ENCODE measurements at regions not wholly inside any gene's neighbourhood (a gene's known extent, or its start where the extent isn't known, plus 50 kb on each side); places are given as distances from the start of the nearest gene placed in this dataset.

GRCh38 chr4:33052241-33052640 lies 2332.1 kb downstream of the PCDH7 start:
- H3K9me3 ChIP-seq (ENCODE audit: control insufficient read depth, low read length): no peaks in the 10 kb centered on the region
- no peaks in the 10 kb centered on the region for H3K27me3 ChIP-seq (ENCODE audit: control insufficient read depth, insufficient read depth, low read length)
- H3K4me1 ChIP-seq: no peaks in the 10 kb centered on the region
- no peak overlapping the region for H3K4me3 ChIP-seq (ENCODE audit: low read depth, low read length)
- H3K4me2 ChIP-seq (ENCODE audit: low read length): no peak overlapping the region
- no peak overlapping the region for H3K9ac ChIP-seq
- no peak overlapping the region for H3K27ac ChIP-seq
- H2AFZ ChIP-seq: no peak overlapping the region
- no peak for TF ChIP-seq CTCF (IDR thresholded peaks at IDR 0.05)
- no peaks in the 10 kb centered on the region for H3K79me2 ChIP-seq
- no peaks in the 10 kb centered on the region for H3K36me3 ChIP-seq (ENCODE audit: control insufficient read depth, insufficient read depth, low read length)

GRCh38 chr4:33054161-33054560 lies 2334.0 kb downstream of the PCDH7 start:
- no peak overlapping the region for H3K4me2 ChIP-seq (ENCODE audit: low read length)
- H3K36me3 ChIP-seq (ENCODE audit: control insufficient read depth, insufficient read depth, low read length): no peaks in the 10 kb centered on the region
- no peak overlapping the region for H3K9ac ChIP-seq
- no peaks in the 10 kb centered on the region for H3K4me1 ChIP-seq
- no peak for TF ChIP-seq CTCF (IDR thresholded peaks at IDR 0.05)
- no peak overlapping the region for H3K27ac ChIP-seq
- no peak overlapping the region for H3K4me3 ChIP-seq (ENCODE audit: low read depth, low read length)
- H3K27me3 ChIP-seq (ENCODE audit: control insufficient read depth, insufficient read depth, low read length): no peaks in the 10 kb centered on the region
- H3K9me3 ChIP-seq (ENCODE audit: control insufficient read depth, low read length): no peaks in the 10 kb centered on the region
- no peak overlapping the region for H2AFZ ChIP-seq
- H3K79me2 ChIP-seq: no peaks in the 10 kb centered on the region

- no peak for TF ChIP-seq CTCF (IDR thresholded peaks at IDR 0.05)
- no peaks in the 10 kb centered on the region for H3K9me3 ChIP-seq (ENCODE audit: control insufficient read depth, low read length)
- no peaks in the 10 kb centered on the region for H3K27me3 ChIP-seq (ENCODE audit: control insufficient read depth, insufficient read depth, low read length)
- H3K9ac ChIP-seq: no peak overlapping the region
- H3K4me1 ChIP-seq: no peaks in the 10 kb centered on the region
- no peaks in the 10 kb centered on the region for H3K36me3 ChIP-seq (ENCODE audit: control insufficient read depth, insufficient read depth, low read length)
- H3K4me2 ChIP-seq (ENCODE audit: low read length): no peak overlapping the region
- H2AFZ ChIP-seq: no peak overlapping the region
- no peak overlapping the region for H3K4me3 ChIP-seq (ENCODE audit: low read depth, low read length)
- H3K79me2 ChIP-seq: no peaks in the 10 kb centered on the region
- H3K27ac ChIP-seq: no peak overlapping the region
These were observed 2334.6 kb downstream of the PCDH7 start for GRCh38 chr4:33054656-33055196.

- Histone ChIP-seq H3K4me1 (no peaks in the 10 kb centered on the region), H3K4me3 (ENCODE audit: low read depth, low read length) (no peak overlapping the region), H3K9ac (no peak overlapping the region), H3K27ac (no peak overlapping the region), H3K36me3 (ENCODE audit: control insufficient read depth, insufficient read depth, low read length) (no peaks in the 10 kb centered on the region), H2AFZ (no peak overlapping the region), H3K9me3 (ENCODE audit: control insufficient read depth, low read length) (no peaks in the 10 kb centered on the region), H3K4me2 (ENCODE audit: low read length) (no peak overlapping the region), H3K27me3 (ENCODE audit: control insufficient read depth, insufficient read depth, low read length) (no peaks in the 10 kb centered on the region), H3K79me2 (no peaks in the 10 kb centered on the region)
- no peak for TF ChIP-seq CTCF (IDR thresholded peaks at IDR 0.05)
These were observed 2337.6 kb downstream of the PCDH7 start for GRCh38 chr4:33057736-33058135.

- Histone ChIP-seq H3K4me2 (ENCODE audit: low read length) (no peak overlapping the region), H2AFZ (no peak overlapping the region), H3K79me2 (no peaks in the 10 kb centered on the region), H3K27ac (no peak overlapping the region), H3K27me3 (ENCODE audit: control insufficient read depth, insufficient read depth, low read length) (no peaks in the 10 kb centered on the region), H3K4me3 (ENCODE audit: low read depth, low read length) (no peak overlapping the region), H3K4me1 (no peaks in the 10 kb centered on the region), H3K9me3 (ENCODE audit: control insufficient read depth, low read length) (no peaks in the 10 kb centered on the region), H3K36me3 (ENCODE audit: control insufficient read depth, insufficient read depth, low read length) (no peaks in the 10 kb centered on the region), H3K9ac (no peak overlapping the region)
- TF ChIP-seq CTCF (IDR thresholded peaks at IDR 0.05): no peak
These were observed 2338.8 kb downstream of the PCDH7 start for GRCh38 chr4:33058998-33059397.
